HUES64 (cell line): ENCODE measurements at regions not wholly inside any gene's neighbourhood (a gene's known extent, or its start where the extent isn't known, plus 50 kb on each side); places are given as distances from the start of the nearest gene placed in this dataset.

ENCODE experiments used
- H3K27ac ChIP-seq: 2 replicates; pipeline ENCODE4 v1.7.0; 2013; ENCODE audit warnings: low read depth, low read length, inconsistent platforms
- H3K27me3 ChIP-seq: 2 replicates; pipeline ENCODE4 v1.6.1; 2013; ENCODE audit warnings: mild to moderate bottlenecking, low read length; ENCODE audit not compliant: insufficient read depth
- H3K36me3 ChIP-seq: 2 replicates; pipeline ENCODE4 v1.6.1; 2013; ENCODE audit warnings: mild to moderate bottlenecking, low read length; ENCODE audit not compliant: insufficient read depth
- H3K4me1 ChIP-seq: 2 replicates; pipeline ENCODE4 v1.6.1; 2013; ENCODE audit warnings: mild to moderate bottlenecking, low read length, moderate library complexity; ENCODE audit not compliant: insufficient read depth
- H3K4me3 ChIP-seq: 2 replicates; pipeline ENCODE4 v1.5.1; 2013; ENCODE audit warnings: mild to moderate bottlenecking, low read length, moderate library complexity
- H3K9ac ChIP-seq: 2 replicates; pipeline ENCODE4 v1.6.1; 2013; ENCODE audit warnings: mild to moderate bottlenecking, low read depth, low read length
- H3K9me3 ChIP-seq: 2 replicates; pipeline ENCODE4 v1.6.1; 2013; ENCODE audit warnings: low read depth, low read length; ENCODE audit not compliant: insufficient read depth
- WGBS: fragments of 150-250, 120-280 bp; methylation state at CpG from one replicate; pipeline ENCODE4 v1.1.7; 2013; ENCODE audit warnings: missing lambda C conversion rate; 5-methylcytosine and 5-hydroxymethylcytosine counted together

DNA sequence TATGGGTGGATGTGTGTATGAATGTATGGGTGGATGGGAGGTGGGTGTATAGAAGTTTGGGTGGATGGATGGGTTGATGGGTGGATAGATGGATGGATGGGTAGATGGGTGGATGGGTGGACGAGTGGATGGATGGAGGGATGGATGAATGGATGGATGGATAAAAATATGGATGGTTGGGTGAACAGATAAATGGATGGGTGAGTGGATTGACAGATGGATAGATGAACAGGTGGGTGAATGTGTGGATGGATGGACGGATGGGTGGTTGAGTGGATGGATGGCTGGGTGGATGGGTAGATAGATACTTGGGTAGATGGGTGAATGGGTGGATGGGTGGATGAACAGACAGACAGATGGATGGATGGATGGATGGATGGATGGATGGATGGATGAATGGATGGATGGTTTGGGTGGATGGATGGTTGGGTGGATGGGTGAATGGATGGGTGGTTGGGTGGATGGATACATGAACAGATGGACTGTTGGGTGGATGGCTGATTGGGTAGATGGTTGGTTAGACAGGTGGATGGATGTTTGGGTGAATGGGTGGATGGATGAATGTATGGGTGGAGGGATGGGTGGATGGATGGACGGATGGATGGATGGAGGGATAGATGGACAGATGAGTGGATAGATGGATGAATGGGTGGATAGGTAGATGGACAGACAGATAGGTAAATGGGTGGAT is 166.8 kb downstream of the IRX2 start:
- WGBS = 90% methylated on average over 3 of the region's 3 CpGs
- no peaks in the 10 kb centered on the region for H3K9me3 ChIP-seq
- H3K4me1 ChIP-seq = no peaks in the 10 kb centered on the region
- no peak overlapping the region for H3K9ac ChIP-seq
- H3K4me3 ChIP-seq = no peak overlapping the region
- H3K36me3 ChIP-seq = no peaks in the 10 kb centered on the region
- H3K27ac ChIP-seq = no peak overlapping the region
- no peaks in the 10 kb centered on the region for H3K27me3 ChIP-seq

DNA sequence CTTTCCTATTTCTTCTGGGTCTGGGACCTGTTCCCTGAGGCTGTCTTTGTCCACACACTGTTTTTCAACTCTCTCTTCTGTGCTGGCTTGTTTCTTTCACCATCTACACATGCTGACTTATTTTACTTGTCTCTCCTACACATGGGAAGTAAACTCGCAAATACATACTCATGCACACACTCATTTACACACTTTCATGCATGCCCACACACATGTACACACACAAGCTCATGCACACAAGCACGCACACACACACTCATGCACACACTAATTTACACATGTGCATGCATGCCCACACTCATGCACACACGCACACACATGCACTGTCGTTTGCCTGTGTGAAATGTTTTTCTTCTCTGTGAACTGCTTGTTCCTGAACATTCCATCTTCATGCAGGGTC is 169.0 kb downstream of the IRX2 start:
- H3K27ac ChIP-seq = no peak overlapping the region
- no peak overlapping the region for H3K4me3 ChIP-seq
- no peaks in the 10 kb centered on the region for H3K9me3 ChIP-seq
- H3K36me3 ChIP-seq = no peaks in the 10 kb centered on the region
- H3K9ac ChIP-seq = no peak overlapping the region
- WGBS = 94% methylated on average over 4 of the region's 4 CpGs
- no peaks in the 10 kb centered on the region for H3K27me3 ChIP-seq
- no peaks in the 10 kb centered on the region for H3K4me1 ChIP-seq

GRCh38 chr5:2582106-2582505 is 169.4 kb downstream of the IRX2 start:
- no peaks in the 10 kb centered on the region for H3K9me3 ChIP-seq

GRCh38 chr5:2581418-2581817 is 170.1 kb downstream of the IRX2 start:
- no peaks in the 10 kb centered on the region for H3K4me1 ChIP-seq
- no peak overlapping the region for H3K4me3 ChIP-seq
- WGBS = over 99% methylated on average over 3 of the region's 5 CpGs
- no peaks in the 10 kb centered on the region for H3K36me3 ChIP-seq
- H3K9ac ChIP-seq = no peak overlapping the region
- no peaks in the 10 kb centered on the region for H3K27me3 ChIP-seq
- H3K27ac ChIP-seq = no peak overlapping the region
- H3K9me3 ChIP-seq = no peaks in the 10 kb centered on the region

More at GRCh38 chr5:2582106-2582505, 169.4 kb downstream of the IRX2 start:
- 93% methylated on average over 7 of the region's 7 CpGs for WGBS
- no peaks in the 10 kb centered on the region for H3K36me3 ChIP-seq
- H3K4me1 ChIP-seq = no peaks in the 10 kb centered on the region
- H3K9ac ChIP-seq = no peak overlapping the region
- no peaks in the 10 kb centered on the region for H3K27me3 ChIP-seq
- H3K4me3 ChIP-seq = no peak overlapping the region
- H3K27ac ChIP-seq = no peak overlapping the region

- H3K27ac ChIP-seq = no peak overlapping the region
- 68% methylated on average over 5 of the region's 5 CpGs for WGBS
- no peak overlapping the region for H3K9ac ChIP-seq
- H3K27me3 ChIP-seq = no peaks in the 10 kb centered on the region
- H3K36me3 ChIP-seq = no peaks in the 10 kb centered on the region
- H3K9me3 ChIP-seq = no peaks in the 10 kb centered on the region
- H3K4me3 ChIP-seq = no peak overlapping the region
- no peaks in the 10 kb centered on the region for H3K4me1 ChIP-seq
These were observed 172.4 kb downstream of the IRX2 start for GRCh38 chr5:2579126-2579525.

- H3K9me3 ChIP-seq = no peaks in the 10 kb centered on the region
- H3K27me3 ChIP-seq = no peaks in the 10 kb centered on the region
- no peak overlapping the region for H3K27ac ChIP-seq
- WGBS = 96% methylated on average over 12 of the region's 12 CpGs
- H3K4me3 ChIP-seq = no peak overlapping the region
- no peaks in the 10 kb centered on the region for H3K4me1 ChIP-seq
- no peaks in the 10 kb centered on the region for H3K36me3 ChIP-seq
- no peak overlapping the region for H3K9ac ChIP-seq
These were observed 174.0 kb downstream of the IRX2 start for GRCh38 chr5:2577312-2578036.

GRCh38 chr5:2576823-2577222 is 174.7 kb downstream of the IRX2 start:
- Histone ChIP-seq H3K36me3 (no peaks in the 10 kb centered on the region), H3K27me3 (no peaks in the 10 kb centered on the region), H3K4me1 (no peaks in the 10 kb centered on the region), H3K9ac (no peak overlapping the region), H3K9me3 (no peaks in the 10 kb centered on the region), H3K27ac (no peak overlapping the region), H3K4me3 (no peak overlapping the region)
- 94% methylated on average over 11 of the region's 11 CpGs for WGBS

GRCh38 chr5:2575871-2576270 is 175.6 kb downstream of the IRX2 start:
- H3K27me3 ChIP-seq = no peaks in the 10 kb centered on the region
- no peaks in the 10 kb centered on the region for H3K9me3 ChIP-seq
- H3K9ac ChIP-seq = no peak overlapping the region
- H3K27ac ChIP-seq = no peak overlapping the region
- H3K4me3 ChIP-seq = no peak overlapping the region
- 92% methylated on average over 1 of the region's 1 CpG for WGBS
- H3K36me3 ChIP-seq = no peaks in the 10 kb centered on the region
- H3K4me1 ChIP-seq = peaks cover 5% of the 10 kb centered on the region; the same call in 1 of the 2 replicates

- no peaks in the 10 kb centered on the region for H3K36me3 ChIP-seq
- no peak overlapping the region for H3K27ac ChIP-seq
- H3K9me3 ChIP-seq = no peaks in the 10 kb centered on the region
- H3K27me3 ChIP-seq = no peaks in the 10 kb centered on the region
- peaks cover 10% of the 10 kb centered on the region; the same call in 1 of the 2 replicates for H3K4me1 ChIP-seq
- no peak overlapping the region for H3K9ac ChIP-seq
- WGBS = 50% methylated on average over 3 of the region's 3 CpGs
- H3K4me3 ChIP-seq = no peak overlapping the region
These were observed 176.2 kb downstream of the IRX2 start for GRCh38 chr5:2575292-2575691.

GRCh38 chr5:2574155-2574554 is 177.3 kb downstream of the IRX2 start:
- Histone ChIP-seq H3K36me3 (no peaks in the 10 kb centered on the region), H3K4me3 (no peak overlapping the region), H3K27me3 (no peaks in the 10 kb centered on the region), H3K9ac (no peak overlapping the region), H3K9me3 (no peaks in the 10 kb centered on the region), H3K4me1 (peaks cover 10% of the 10 kb centered on the region; the same call in 1 of the 2 replicates), H3K27ac (no peak overlapping the region)
- 96% methylated on average over 5 of the region's 5 CpGs for WGBS

GRCh38 chr5:2570586-2570985 is 180.9 kb downstream of the IRX2 start:
- Histone ChIP-seq H3K9me3 (no peaks in the 10 kb centered on the region), H3K9ac (no peak overlapping the region), H3K4me3 (no peak overlapping the region), H3K27ac (no peak overlapping the region), H3K27me3 (no peaks in the 10 kb centered on the region), H3K4me1 (peaks cover 10% of the 10 kb centered on the region; the same call in 1 of the 2 replicates), H3K36me3 (no peaks in the 10 kb centered on the region)
- 43% methylated on average over 10 of the region's 10 CpGs for WGBS
